ENCODE measurements at regions not wholly inside any gene's neighbourhood (a gene's known extent, or its start where the extent isn't known, plus 50 kb on each side); places are given as distances from the start of the nearest gene placed in this dataset.

DNA sequence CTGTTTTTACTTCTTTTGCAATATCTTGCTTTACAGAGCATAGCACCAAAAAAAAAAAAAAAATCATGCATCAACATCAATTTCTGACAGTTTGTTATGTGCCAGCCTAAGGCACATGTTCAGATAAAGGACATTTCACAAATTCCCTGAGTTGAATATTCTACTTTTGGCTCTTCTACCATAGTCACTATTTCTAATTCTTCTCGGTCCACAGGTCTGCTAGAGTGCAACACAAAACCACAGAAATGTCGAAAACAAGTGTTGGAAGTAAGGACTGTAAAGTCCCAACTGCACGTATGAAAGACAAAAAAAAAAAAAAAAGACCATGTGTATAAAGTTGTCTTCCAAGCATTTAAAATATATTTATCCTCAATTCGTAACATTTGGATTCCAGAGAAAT lies 494.2 kb upstream of the INTU start:
- no peak for TF ChIP-seq CTCF (IDR thresholded peaks at IDR 0.05)
- TF ChIP-seq EZH2 (IDR thresholded peaks at IDR 0.05; ENCODE audit: borderline replicate concordance, insufficient read depth, low read depth, low read length, poor library complexity, severe bottlenecking), result no peak

All from B cell (primary cell).